Omental fat pad (tissue), 3 donors: ENCODE measurements at regions not wholly inside any gene's neighbourhood (a gene's known extent, or its start where the extent isn't known, plus 50 kb on each side); places are given as distances from the start of the nearest gene placed in this dataset.

Source experiments
- ATAC-seq: fragments of 150-250 bp; one replicate; pipeline ENCODE4 v1.9.1; 2016; ENCODE audit warnings: mild to moderate bottlenecking, moderate library complexity; ENCODE audit not compliant: low FRiP score
- DNase-seq: peaks from one replicate; pipeline ENCODE4 v3.0.0-alpha.2; 2019; ENCODE audit warnings: low spot score
- TF ChIP-seq, protein P1 (sequence below), 3 donors: fragments of 450-650 bp; IDR thresholded peaks; one replicate each; pipeline ENCODE4 v1.5.1; 2016 to 2017; ENCODE audit warnings: antibody characterized with exemption in 3 of 3, mild to moderate bottlenecking in 3 of 3, moderate library complexity in 2 of 3

DNA sequence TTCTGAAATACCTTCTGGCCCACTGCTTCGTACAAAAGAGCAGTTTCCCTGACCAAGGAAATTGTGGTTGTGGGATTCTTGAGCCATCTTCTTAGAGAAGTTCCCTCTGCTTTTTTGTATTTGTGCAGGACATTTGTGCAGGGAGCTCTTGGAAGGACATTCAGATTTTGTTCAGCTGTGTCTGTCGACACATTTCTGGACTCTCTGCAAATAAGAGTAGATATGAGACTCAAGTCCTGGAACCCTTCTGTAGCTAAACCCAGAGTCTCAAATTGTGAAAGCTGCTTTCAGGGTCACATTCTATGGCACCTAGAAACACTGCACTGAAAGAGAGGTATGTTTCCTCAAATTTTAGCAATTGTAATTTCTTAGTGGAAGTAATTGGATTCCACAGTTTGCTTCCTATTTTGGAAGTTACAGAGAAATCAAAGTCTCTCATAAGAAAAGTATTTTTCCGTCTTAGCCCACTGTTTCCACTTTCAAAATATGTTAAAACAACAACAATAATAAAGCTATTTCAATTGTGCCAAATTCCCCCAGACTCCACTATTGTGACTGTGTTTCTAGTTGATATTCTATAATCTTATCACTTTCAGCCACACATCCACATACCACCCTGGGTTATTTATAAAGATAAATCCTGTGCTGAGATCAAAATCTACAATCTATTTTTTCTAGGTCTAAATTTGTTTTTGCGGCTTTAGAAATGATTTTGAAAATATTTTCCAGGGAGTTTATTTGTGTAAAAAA is 224.0 kb downstream of the COG6 start:
- no peak for DNase-seq
- no peak for ATAC-seq

DNA sequence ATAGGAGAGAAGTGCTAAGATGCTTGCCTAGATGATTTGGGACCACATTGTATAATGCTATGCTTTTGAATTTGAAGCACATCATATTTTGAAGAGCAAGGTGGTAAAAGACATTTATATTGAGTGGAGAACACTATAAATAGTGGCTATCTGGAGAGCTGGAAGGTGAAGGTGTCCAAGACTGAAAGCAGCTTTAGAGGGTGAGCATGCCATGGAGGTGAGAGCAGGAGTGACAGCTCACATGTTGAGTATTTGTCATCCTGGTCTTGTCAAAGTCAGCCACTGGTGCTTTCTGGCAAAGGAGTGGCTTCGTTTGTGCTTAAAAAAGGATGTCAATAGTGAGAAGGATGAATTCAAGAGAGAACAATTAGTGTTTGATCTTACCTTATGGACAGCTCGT is 225.9 kb downstream of the COG6 start:
- DNase-seq: no peak
- TF ChIP-seq, protein P1, sequence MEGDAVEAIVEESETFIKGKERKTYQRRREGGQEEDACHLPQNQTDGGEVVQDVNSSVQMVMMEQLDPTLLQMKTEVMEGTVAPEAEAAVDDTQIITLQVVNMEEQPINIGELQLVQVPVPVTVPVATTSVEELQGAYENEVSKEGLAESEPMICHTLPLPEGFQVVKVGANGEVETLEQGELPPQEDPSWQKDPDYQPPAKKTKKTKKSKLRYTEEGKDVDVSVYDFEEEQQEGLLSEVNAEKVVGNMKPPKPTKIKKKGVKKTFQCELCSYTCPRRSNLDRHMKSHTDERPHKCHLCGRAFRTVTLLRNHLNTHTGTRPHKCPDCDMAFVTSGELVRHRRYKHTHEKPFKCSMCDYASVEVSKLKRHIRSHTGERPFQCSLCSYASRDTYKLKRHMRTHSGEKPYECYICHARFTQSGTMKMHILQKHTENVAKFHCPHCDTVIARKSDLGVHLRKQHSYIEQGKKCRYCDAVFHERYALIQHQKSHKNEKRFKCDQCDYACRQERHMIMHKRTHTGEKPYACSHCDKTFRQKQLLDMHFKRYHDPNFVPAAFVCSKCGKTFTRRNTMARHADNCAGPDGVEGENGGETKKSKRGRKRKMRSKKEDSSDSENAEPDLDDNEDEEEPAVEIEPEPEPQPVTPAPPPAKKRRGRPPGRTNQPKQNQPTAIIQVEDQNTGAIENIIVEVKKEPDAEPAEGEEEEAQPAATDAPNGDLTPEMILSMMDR (IDR thresholded peaks at IDR 0.05): no peak
- no peak for ATAC-seq

More for the DNA sequence above, 224.0 kb downstream of the COG6 start:
- TF ChIP-seq, protein P1 (IDR thresholded peaks at IDR 0.05): no peak

GRCh38 chr13:39881887-39882286 is 226.4 kb downstream of the COG6 start:
- ATAC-seq (no peak), DNase-seq (no peak)
- TF ChIP-seq, protein P1 (IDR thresholded peaks at IDR 0.05): no peak

- TF ChIP-seq, protein P1 (IDR thresholded peaks at IDR 0.05): no peak
- ATAC-seq (no peak), DNase-seq (no peak)
Observed at GRCh38 chr13:39884166-39884565, 228.7 kb downstream of the COG6 start.

DNA sequence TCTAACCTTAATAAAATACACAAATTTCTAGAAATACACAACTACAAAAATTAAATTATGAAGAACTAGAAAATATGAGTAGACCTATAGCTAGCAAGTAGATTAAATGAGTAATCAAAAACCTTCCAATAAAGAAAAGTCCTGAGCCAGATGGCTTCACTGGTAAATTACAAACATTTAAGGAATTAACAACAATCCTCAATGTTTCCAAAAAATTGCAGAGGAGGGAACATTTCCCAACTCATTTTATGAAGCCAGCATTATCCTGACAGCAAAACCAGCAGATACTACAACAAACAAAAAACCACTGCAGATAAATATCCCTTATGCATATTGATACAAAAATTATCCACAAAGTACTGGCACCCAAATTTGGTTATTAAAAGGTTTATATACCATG is 230.9 kb downstream of the COG6 start:
- ATAC-seq (no peak), DNase-seq (no peak)
- TF ChIP-seq, protein P1 (IDR thresholded peaks at IDR 0.05): no peak

DNA sequence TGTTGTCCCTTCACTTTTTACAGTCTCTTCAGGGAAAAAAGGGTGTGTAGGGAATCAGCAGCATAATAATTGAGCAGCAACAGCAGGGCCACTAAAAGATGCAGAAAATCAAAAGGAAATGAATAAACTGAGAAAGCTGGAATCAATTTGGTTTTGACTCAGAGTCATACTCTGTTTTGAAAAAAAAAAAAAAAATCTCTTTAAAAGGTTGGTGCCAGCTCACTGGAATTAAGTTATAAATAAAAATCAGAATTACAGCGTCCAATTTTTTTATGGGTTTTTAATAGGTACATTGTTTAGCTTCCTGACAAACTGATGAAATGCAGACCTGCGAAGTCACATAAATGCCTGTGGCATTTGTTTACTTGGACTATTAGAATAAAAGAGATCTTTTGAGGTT is 231.9 kb downstream of the COG6 start:
- TF ChIP-seq, protein P1 (IDR thresholded peaks at IDR 0.05): no peak
- ATAC-seq (no peak), DNase-seq (no peak)
